GM23248 (cell line): ENCODE measurements at regions not wholly inside any gene's neighbourhood (a gene's known extent, or its start where the extent isn't known, plus 50 kb on each side); places are given as distances from the start of the nearest gene placed in this dataset.

Source experiments
- EZH2 ChIP-seq: fragments of 200-600 bp; sonication (generic); IDR thresholded peaks from 2 replicates; pipeline ENCODE4 v1.6.1; 2018; ENCODE audit warnings: antibody characterized with exemption, mild to moderate bottlenecking; ENCODE audit not compliant: insufficient read depth, poor library complexity, severe bottlenecking
- EZH2phosphoT487 ChIP-seq: fragments of 200-600 bp; sonication (generic); IDR thresholded peaks from 2 replicates; pipeline ENCODE4 v1.6.1; 2018; ENCODE audit warnings: antibody characterized with exemption, moderate library complexity, mild to moderate bottlenecking, low read depth; ENCODE audit not compliant: insufficient read depth

- TF ChIP-seq EZH2, result no peak
- TF ChIP-seq EZH2phosphoT487, result no peak
Observed at GRCh38 chr16:65624229-65624628, 502.4 kb upstream of the CDH11 start.
